ENCODE measurements at regions not wholly inside any gene's neighbourhood (a gene's known extent, or its start where the extent isn't known, plus 50 kb on each side); places are given as distances from the start of the nearest gene placed in this dataset.

DNA sequence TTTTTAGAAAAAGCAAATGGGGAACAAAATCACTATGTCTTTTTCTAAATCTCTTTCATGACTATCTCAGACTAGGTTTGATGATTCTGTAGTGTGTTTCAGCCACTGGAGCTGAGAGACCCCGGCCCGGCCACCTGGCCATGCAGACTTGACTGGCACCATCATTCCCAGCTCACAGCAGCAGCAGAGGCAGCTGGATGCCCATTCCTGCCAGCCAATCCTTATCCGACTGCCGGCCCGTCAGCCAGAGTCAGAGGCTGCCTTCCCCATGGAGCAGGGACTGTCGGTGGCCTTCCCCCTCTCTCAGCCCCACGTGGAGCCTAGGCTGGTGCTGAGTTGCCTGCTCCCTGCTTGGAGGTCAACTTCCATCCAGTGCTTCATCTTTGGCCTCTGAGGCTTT, 56.0 kb upstream of the WSB1 start:
- no peaks in the 10 kb centered on the region for H3K36me3 ChIP-seq (ENCODE audit: control insufficient read depth in 3 of 3, insufficient read depth in 3 of 3, low read length in 3 of 3)
- H3K4me3 ChIP-seq (ENCODE audit: low read length in 3 of 3): no peak overlapping the region
- no peaks in the 10 kb centered on the region for H3K27me3 ChIP-seq (ENCODE audit: control insufficient read depth in 3 of 3, insufficient read depth in 3 of 3, low read length in 3 of 3)
- H3K9me3 ChIP-seq (ENCODE audit: control insufficient read depth in 3 of 3, low read length in 3 of 3): no peaks in the 10 kb centered on the region
- no peak overlapping the region for H3K27ac ChIP-seq (ENCODE audit: low read depth, low read length)
- H3K9ac ChIP-seq (ENCODE audit: low read depth in 1 of 3, low read length in 3 of 3): no peak overlapping the region
- no peaks in the 10 kb centered on the region for H3K4me1 ChIP-seq (ENCODE audit: control insufficient read depth in 3 of 3, insufficient read depth in 3 of 3, low read length in 3 of 3)

DNA sequence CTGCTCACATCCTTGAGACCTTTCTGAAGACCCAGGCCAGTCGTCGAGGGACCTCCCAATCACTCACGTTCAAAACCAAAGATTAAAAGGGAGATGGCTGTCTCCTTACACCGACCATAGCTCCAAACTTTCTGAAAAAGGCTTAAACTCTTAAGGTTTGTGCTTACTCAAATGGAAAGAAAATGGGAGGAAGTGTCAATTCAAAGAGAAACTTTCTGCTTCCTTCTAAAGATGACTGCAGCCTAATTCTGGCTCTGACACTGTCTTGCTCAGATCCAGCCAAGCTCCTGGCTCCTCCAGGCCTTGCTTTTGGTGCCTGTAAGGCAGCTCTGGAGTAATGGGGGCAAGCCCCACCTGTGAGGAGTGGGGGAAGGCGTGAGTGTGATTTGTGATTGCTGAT, 54.9 kb upstream of the WSB1 start:
- H3K27ac ChIP-seq (ENCODE audit: low read depth, low read length): peak overlapping the region; percentile 41
- no peak overlapping the region for H3K4me3 ChIP-seq (ENCODE audit: low read length in 3 of 3)
- H3K9ac ChIP-seq (ENCODE audit: low read depth in 1 of 3, low read length in 3 of 3): no peak overlapping the region
- H3K4me1 ChIP-seq (ENCODE audit: control insufficient read depth in 3 of 3, insufficient read depth in 3 of 3, low read length in 3 of 3): peaks cover 0 to under 1% (median under 1%) of the 10 kb centered on the region in 3 donors
- no peaks in the 10 kb centered on the region for H3K36me3 ChIP-seq (ENCODE audit: control insufficient read depth in 3 of 3, insufficient read depth in 3 of 3, low read length in 3 of 3)
- no peaks in the 10 kb centered on the region for H3K9me3 ChIP-seq (ENCODE audit: control insufficient read depth in 3 of 3, low read length in 3 of 3)
- H3K27me3 ChIP-seq (ENCODE audit: control insufficient read depth in 3 of 3, insufficient read depth in 3 of 3, low read length in 3 of 3): no peaks in the 10 kb centered on the region

DNA sequence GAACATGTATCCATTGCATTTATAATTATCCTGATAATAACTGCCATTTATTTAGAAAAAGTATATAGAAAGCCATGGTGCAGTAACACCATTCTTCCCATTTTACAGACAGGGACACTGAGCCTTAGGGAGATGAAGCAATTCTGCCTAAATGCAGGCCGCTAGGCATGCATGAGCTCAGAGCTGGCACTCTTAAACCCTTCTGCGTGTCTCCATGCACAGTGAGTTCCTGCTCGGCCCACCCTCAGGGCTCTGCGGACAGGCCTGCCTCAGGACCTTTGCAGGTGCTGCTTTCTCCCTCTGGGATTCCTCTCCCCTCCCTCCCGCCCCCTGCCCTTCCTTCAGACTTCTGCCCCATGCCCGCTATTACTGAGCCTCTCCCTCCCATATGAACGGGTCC, 54.3 kb upstream of the WSB1 start:
- Histone ChIP-seq H3K27ac (ENCODE audit: low read depth, low read length) (no peak overlapping the region), H3K36me3 (ENCODE audit: control insufficient read depth in 3 of 3, insufficient read depth in 3 of 3, low read length in 3 of 3) (no peaks in the 10 kb centered on the region), H3K4me1 (ENCODE audit: control insufficient read depth in 3 of 3, insufficient read depth in 3 of 3, low read length in 3 of 3) (peaks cover 2 to 6% (median 6%) of the 10 kb centered on the region in 3 donors)

DNA sequence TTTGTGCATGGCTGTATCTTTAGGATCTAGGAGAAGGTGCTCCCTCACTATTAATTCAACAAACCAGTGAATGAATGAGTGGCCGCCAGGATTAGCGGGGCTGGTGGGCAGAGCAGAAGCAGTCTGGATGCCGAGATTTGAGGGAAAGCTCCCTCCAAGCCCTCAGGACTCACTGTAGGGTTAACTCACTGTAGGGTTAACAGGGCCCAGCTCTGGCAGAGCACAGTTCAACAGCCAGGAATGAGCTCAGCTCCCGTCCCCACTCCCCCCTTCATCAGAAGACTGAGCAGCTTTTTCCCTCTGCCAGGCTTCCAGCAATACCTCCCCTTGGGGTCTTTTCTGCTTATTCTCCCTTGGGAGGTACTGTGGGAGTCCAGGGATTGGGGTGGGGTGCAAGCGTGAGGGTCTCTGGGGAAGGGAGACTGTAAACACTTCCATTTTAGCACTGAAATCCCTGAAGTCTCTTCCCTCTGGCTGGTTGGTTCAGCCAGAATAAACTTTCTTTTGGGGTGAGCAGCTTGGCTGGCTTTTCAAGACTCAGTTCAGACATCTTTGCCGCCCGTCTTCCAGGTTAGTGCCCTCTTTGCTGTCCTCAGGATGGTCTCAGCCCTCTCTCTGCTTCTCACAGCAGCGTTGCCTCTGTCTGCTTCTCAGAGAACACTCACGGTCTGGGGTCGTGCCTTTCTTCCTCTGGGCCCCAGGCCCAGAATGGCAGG, 53.7 kb upstream of the WSB1 start:
- Histone ChIP-seq H3K36me3 (ENCODE audit: control insufficient read depth in 3 of 3, insufficient read depth in 3 of 3, low read length in 3 of 3) (no peaks in the 10 kb centered on the region), H3K27me3 (ENCODE audit: control insufficient read depth in 3 of 3, insufficient read depth in 3 of 3, low read length in 3 of 3) (no peaks in the 10 kb centered on the region), H3K4me1 (ENCODE audit: control insufficient read depth in 3 of 3, insufficient read depth in 3 of 3, low read length in 3 of 3) (peaks cover 9 to 13% (median 13%) of the 10 kb centered on the region in 3 donors), H3K4me3 (ENCODE audit: low read length in 3 of 3) (no peak overlapping the region), H3K9me3 (ENCODE audit: control insufficient read depth in 3 of 3, low read length in 3 of 3) (no peaks in the 10 kb centered on the region), H3K9ac (ENCODE audit: low read depth in 1 of 3, low read length in 3 of 3) (no peak overlapping the region), H3K27ac (ENCODE audit: low read depth, low read length) (no peak overlapping the region)

More for the DNA sequence above, 54.3 kb upstream of the WSB1 start:
- Histone ChIP-seq H3K9ac (ENCODE audit: low read depth in 1 of 3, low read length in 3 of 3) (no peak overlapping the region), H3K9me3 (ENCODE audit: control insufficient read depth in 3 of 3, low read length in 3 of 3) (no peaks in the 10 kb centered on the region), H3K27me3 (ENCODE audit: control insufficient read depth in 3 of 3, insufficient read depth in 3 of 3, low read length in 3 of 3) (no peaks in the 10 kb centered on the region), H3K4me3 (ENCODE audit: low read length in 3 of 3) (no peak overlapping the region)

DNA sequence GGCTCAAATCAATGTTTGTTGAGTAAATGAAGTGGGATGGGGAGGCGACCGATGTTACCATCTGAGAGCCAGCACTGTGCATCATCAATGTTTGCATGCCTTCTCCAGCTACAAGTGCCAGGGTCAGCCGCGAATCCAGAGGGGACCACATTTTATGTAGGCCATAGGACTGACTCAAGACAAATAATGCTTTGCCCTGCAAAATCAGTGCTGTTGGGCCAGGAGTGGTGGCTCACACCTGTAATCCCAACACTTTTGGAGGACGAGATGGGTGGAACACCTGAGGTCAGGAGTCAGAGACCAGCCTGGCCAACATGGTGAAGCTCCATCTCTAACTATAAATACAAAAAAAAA, 53.1 kb upstream of the WSB1 start:
- Histone ChIP-seq H3K9me3 (ENCODE audit: control insufficient read depth in 3 of 3, low read length in 3 of 3) (no peaks in the 10 kb centered on the region), H3K36me3 (ENCODE audit: control insufficient read depth in 3 of 3, insufficient read depth in 3 of 3, low read length in 3 of 3) (no peaks in the 10 kb centered on the region), H3K27me3 (ENCODE audit: control insufficient read depth in 3 of 3, insufficient read depth in 3 of 3, low read length in 3 of 3) (no peaks in the 10 kb centered on the region), H3K9ac (ENCODE audit: low read depth in 1 of 3, low read length in 3 of 3) (no peak overlapping the region), H3K27ac (ENCODE audit: low read depth, low read length) (no peak overlapping the region), H3K4me1 (ENCODE audit: control insufficient read depth in 3 of 3, insufficient read depth in 3 of 3, low read length in 3 of 3) (peaks cover 14 to 18% (median 16%) of the 10 kb centered on the region in 3 donors), H3K4me3 (ENCODE audit: low read length in 3 of 3) (no peak overlapping the region)

DNA sequence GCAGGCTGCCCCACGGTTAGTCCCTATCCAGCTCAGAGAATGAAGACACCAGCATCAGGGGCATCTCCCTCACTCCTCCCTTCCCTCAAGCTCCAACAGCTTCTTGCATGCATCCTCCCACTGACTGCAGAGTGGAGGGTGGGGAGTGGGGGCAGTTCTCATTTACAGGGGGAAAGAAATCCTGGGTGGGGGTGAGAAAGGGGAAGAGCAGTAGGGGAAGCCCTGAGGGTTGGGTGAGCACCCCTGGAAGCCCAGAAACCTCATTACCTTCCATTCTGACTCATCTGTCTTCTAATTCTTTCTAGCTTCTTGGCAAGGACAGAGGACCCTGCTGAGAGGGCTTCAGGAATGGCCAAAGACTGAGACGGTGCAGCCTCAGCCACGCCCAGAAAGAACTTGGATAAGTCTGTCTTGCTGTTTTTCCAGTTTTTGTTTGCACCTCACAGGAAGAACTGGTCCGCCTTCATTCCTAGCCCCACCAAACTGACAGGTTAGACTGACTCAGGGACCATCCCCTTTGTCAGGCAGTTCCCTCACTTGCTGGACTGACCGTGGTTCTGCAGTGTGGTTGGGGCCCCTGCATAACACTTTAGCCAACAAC, 52.5 kb upstream of the WSB1 start:
- Histone ChIP-seq H3K4me1 (ENCODE audit: control insufficient read depth in 3 of 3, insufficient read depth in 3 of 3, low read length in 3 of 3) (peaks cover 17 to 19% (median 19%) of the 10 kb centered on the region in 3 donors), H3K36me3 (ENCODE audit: control insufficient read depth in 3 of 3, insufficient read depth in 3 of 3, low read length in 3 of 3) (no peaks in the 10 kb centered on the region), H3K4me3 (ENCODE audit: low read length in 3 of 3) (no peak overlapping the region), H3K9me3 (ENCODE audit: control insufficient read depth in 3 of 3, low read length in 3 of 3) (no peaks in the 10 kb centered on the region), H3K27ac (ENCODE audit: low read depth, low read length) (no peak overlapping the region), H3K9ac (ENCODE audit: low read depth in 1 of 3, low read length in 3 of 3) (no peak overlapping the region), H3K27me3 (ENCODE audit: control insufficient read depth in 3 of 3, insufficient read depth in 3 of 3, low read length in 3 of 3) (no peaks in the 10 kb centered on the region)

DNA sequence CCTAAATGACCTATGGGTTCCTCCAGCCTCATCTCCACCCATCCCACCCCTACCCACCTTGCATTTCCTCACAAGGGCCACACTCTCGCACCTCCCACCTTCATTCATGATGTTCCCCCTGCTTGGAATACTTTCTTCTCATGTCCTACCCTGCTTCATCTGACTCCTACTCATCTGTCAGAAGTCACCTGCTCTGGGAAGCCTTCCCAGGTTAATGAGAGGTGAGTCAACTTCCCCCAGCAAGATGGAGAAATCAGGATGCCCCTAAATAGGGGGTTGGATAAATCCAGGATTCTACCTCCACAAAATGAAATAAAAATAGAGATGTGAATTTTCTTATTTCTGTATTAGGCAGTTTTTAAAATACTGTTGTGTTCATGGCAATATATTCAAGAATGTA, 51.0 kb upstream of the WSB1 start:
- Histone ChIP-seq H3K9ac (ENCODE audit: low read depth in 1 of 3, low read length in 3 of 3) (no peak overlapping the region), H3K4me1 (ENCODE audit: control insufficient read depth in 3 of 3, insufficient read depth in 3 of 3, low read length in 3 of 3) (peaks cover 19 to 26% (median 24%) of the 10 kb centered on the region in 3 donors), H3K27ac (ENCODE audit: low read depth, low read length) (no peak overlapping the region), H3K36me3 (ENCODE audit: control insufficient read depth in 3 of 3, insufficient read depth in 3 of 3, low read length in 3 of 3) (no peaks in the 10 kb centered on the region), H3K4me3 (ENCODE audit: low read length in 3 of 3) (no peak overlapping the region), H3K27me3 (ENCODE audit: control insufficient read depth in 3 of 3, insufficient read depth in 3 of 3, low read length in 3 of 3) (no peaks in the 10 kb centered on the region), H3K9me3 (ENCODE audit: control insufficient read depth in 3 of 3, low read length in 3 of 3) (no peaks in the 10 kb centered on the region)

DNA sequence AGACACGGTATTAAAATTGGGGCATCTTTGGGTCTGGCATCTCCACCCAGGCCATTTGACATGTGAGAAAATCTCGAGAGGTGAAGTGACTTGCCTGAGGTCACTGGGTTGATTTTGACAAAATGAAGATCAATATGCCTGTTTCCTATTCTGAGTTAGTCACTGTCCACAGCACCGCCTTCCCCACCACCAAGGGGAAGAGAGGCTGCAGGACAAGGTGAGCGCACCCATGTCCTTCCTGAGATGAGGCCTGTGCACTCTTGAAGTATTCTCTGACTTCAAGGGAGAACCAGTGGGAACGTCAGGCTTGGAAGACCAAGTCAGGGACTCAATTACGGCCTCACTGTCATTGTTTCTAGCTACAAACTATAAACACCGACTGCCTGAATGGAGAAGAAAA, 49.9 kb upstream of the WSB1 start:
- H3K36me3 ChIP-seq (ENCODE audit: control insufficient read depth in 3 of 3, insufficient read depth in 3 of 3, low read length in 3 of 3): no peaks in the 10 kb centered on the region
- H3K4me3 ChIP-seq (ENCODE audit: low read length in 3 of 3): no peak overlapping the region
- H3K9ac ChIP-seq (ENCODE audit: low read depth in 1 of 3, low read length in 3 of 3): no peak overlapping the region
- no peaks in the 10 kb centered on the region for H3K9me3 ChIP-seq (ENCODE audit: control insufficient read depth in 3 of 3, low read length in 3 of 3)
- peaks cover 19 to 26% (median 24%) of the 10 kb centered on the region in 3 donors for H3K4me1 ChIP-seq (ENCODE audit: control insufficient read depth in 3 of 3, insufficient read depth in 3 of 3, low read length in 3 of 3)
- H3K27ac ChIP-seq (ENCODE audit: low read depth, low read length): peak overlapping the region; percentile 71
- no peaks in the 10 kb centered on the region for H3K27me3 ChIP-seq (ENCODE audit: control insufficient read depth in 3 of 3, insufficient read depth in 3 of 3, low read length in 3 of 3)

Measured in skeletal muscle tissue (tissue), 3 donors.